HL-60 (cell line): ENCODE measurements at regions not wholly inside any gene's neighbourhood (a gene's known extent, or its start where the extent isn't known, plus 50 kb on each side); places are given as distances from the start of the nearest gene placed in this dataset.
A peak's percentile ranks its signal among the peaks of the same experiment; 100 is the strongest.

Source experiments
- DNase-seq, 2 experiments: peaks; one replicate each; pipeline ENCODE4 v3.0.0-alpha.2; 2010 to 2020; ENCODE audit warnings: low read depth in 1 of 2, low spot score in 1 of 2
- H3K27ac ChIP-seq: fragments of 250-450 bp; sonication (Bioruptor Pico); replicated peaks from 2 replicates; pipeline ENCODE4 v1.5.1; 2020; ENCODE audit warnings: mild to moderate bottlenecking, moderate library complexity
- H3K27me3 ChIP-seq: fragments of 250-450 bp; sonication (Bioruptor Pico); 2 replicates; pipeline ENCODE4 v1.5.1; 2021; ENCODE audit warnings: mild to moderate bottlenecking, moderate library complexity; ENCODE audit not compliant: insufficient read depth, poor library complexity, severe bottlenecking
- H3K4me3 ChIP-seq: replicated peaks from 2 replicates; pipeline ENCODE4 v1.5.1; 2011; ENCODE audit warnings: mild to moderate bottlenecking, control low read depth, low read length; ENCODE audit not compliant: insufficient read depth
- GABPA ChIP-seq: IDR thresholded peaks from 2 replicates; pipeline ENCODE4 v1.6.1; 2012; ENCODE audit warnings: low read depth
- POLR2AphosphoS5 ChIP-seq: IDR thresholded peaks from 2 replicates; pipeline ENCODE4 v1.6.1; 2012; ENCODE audit warnings: low read depth
- REST ChIP-seq: IDR thresholded peaks from 2 replicates; pipeline ENCODE4 v1.6.1; 2012; ENCODE audit warnings: low read depth; ENCODE audit not compliant: insufficient replicate concordance
- SPI1 ChIP-seq: IDR thresholded peaks from 2 replicates; pipeline ENCODE4 v1.6.1; 2012; ENCODE audit warnings: low read depth, mild to moderate bottlenecking, borderline replicate concordance
- TF ChIP-seq, protein P1 (sequence below): IDR thresholded peaks from one replicate; pipeline ENCODE4 v1.5.1; 2011; ENCODE audit warnings: low read length, control low read depth, inconsistent platforms; ENCODE audit not compliant: insufficient read depth

- no peak for TF ChIP-seq REST
- TF ChIP-seq, protein P1, sequence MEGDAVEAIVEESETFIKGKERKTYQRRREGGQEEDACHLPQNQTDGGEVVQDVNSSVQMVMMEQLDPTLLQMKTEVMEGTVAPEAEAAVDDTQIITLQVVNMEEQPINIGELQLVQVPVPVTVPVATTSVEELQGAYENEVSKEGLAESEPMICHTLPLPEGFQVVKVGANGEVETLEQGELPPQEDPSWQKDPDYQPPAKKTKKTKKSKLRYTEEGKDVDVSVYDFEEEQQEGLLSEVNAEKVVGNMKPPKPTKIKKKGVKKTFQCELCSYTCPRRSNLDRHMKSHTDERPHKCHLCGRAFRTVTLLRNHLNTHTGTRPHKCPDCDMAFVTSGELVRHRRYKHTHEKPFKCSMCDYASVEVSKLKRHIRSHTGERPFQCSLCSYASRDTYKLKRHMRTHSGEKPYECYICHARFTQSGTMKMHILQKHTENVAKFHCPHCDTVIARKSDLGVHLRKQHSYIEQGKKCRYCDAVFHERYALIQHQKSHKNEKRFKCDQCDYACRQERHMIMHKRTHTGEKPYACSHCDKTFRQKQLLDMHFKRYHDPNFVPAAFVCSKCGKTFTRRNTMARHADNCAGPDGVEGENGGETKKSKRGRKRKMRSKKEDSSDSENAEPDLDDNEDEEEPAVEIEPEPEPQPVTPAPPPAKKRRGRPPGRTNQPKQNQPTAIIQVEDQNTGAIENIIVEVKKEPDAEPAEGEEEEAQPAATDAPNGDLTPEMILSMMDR = no peak
- TF ChIP-seq POLR2AphosphoS5 = no peak
- TF ChIP-seq SPI1 = peak; percentile 21; the same call in 1 of the 2 replicates
- H3K4me3 ChIP-seq = no peak overlapping the region
- H3K27me3 ChIP-seq = no peaks in the 10 kb centered on the region
- DNase-seq = no peak
- H3K27ac ChIP-seq = no peak overlapping the region
These were observed 655.0 kb upstream of the HS3ST5 start for GRCh38 chr6:114997813-114998292.

DNA sequence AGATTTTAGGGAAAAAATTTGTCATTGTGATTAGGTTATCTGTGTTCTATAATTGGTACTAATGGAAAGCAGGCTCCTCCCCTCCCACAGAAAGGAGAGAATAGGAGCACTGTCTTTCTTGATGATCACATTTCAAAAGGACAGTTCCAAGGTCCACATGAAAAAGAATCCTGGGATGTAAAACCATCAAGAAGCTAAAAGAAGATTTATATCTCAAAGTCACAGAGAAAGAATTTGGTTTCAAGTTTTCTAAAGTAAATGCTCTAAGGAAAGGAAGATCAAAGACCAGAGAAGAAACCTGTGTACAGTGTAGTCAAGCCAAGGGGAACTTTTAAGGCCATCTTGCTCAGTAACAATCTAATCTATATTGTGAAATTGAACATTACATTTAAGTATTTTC, 652.7 kb upstream of the HS3ST5 start:
- Histone ChIP-seq H3K27ac (no peak overlapping the region), H3K27me3 (no peaks in the 10 kb centered on the region), H3K4me3 (no peak overlapping the region)
- TF ChIP-seq REST (no peak), POLR2AphosphoS5 (no peak), GABPA (no peak), SPI1 (no peak)
- TF ChIP-seq, protein P1 = no peak
- no peak for DNase-seq

- no peaks in the 10 kb centered on the region for H3K27me3 ChIP-seq
- DNase-seq = peak; percentile 25 to 68
- H3K4me3 ChIP-seq = no peak overlapping the region
- H3K27ac ChIP-seq = peak overlapping the region; percentile 60
- TF ChIP-seq REST (no peak), POLR2AphosphoS5 (peak; percentile 26; the same call in 1 of the 2 replicates)
These were observed 646.6 kb upstream of the HS3ST5 start for GRCh38 chr6:114989279-114989964.
